Kidney epithelial cell (primary cell): ENCODE measurements at regions not wholly inside any gene's neighbourhood (a gene's known extent, or its start where the extent isn't known, plus 50 kb on each side); places are given as distances from the start of the nearest gene placed in this dataset.
A peak's percentile ranks its signal among the peaks of the same experiment; 100 is the strongest.

ENCODE experiments used
- DNase-seq: peaks from one replicate; pipeline ENCODE4 v3.0.0-alpha.2; 2010; ENCODE audit warnings: low read depth
- H3K27me3 ChIP-seq: 2 replicates; pipeline ENCODE4 v1.6.0; 2011; ENCODE audit warnings: low read length; ENCODE audit not compliant: control insufficient read depth, insufficient read depth
- H3K36me3 ChIP-seq: 2 replicates; pipeline ENCODE4 v1.5.1; 2011; ENCODE audit warnings: low read length; ENCODE audit not compliant: control insufficient read depth, insufficient read depth
- H3K4me3 ChIP-seq: 2 replicates; pipeline ENCODE4 v1.5.1; 2011; ENCODE audit warnings: low read depth, mild to moderate bottlenecking, control low read depth, low read length
- CTCF ChIP-seq: IDR thresholded peaks from 2 replicates; pipeline ENCODE4 v1.5.1; 2011; ENCODE audit warnings: mild to moderate bottlenecking, moderate library complexity, low read length, control low read depth, inconsistent platforms; ENCODE audit not compliant: insufficient read depth, poor library complexity, severe bottlenecking

- no peak for DNase-seq
- H3K4me3 ChIP-seq, result peak overlapping the region; percentile 35
Measured at GRCh38 chr3:194203482-194204041, 67.6 kb downstream of the HES1 start.

GRCh38 chr3:194204042-194204987, 68.4 kb downstream of the HES1 start:
- no peak for TF ChIP-seq CTCF
- Histone ChIP-seq H3K27me3 (peaks cover 2% of the 10 kb centered on the region), H3K4me3 (peak overlapping the region; percentile 35), H3K36me3 (no peaks in the 10 kb centered on the region)
- no peak for DNase-seq

More at GRCh38 chr3:194203482-194204041, 67.6 kb downstream of the HES1 start:
- Histone ChIP-seq H3K27me3 (peaks cover 2% of the 10 kb centered on the region), H3K36me3 (no peaks in the 10 kb centered on the region)
- no peak for TF ChIP-seq CTCF

GRCh38 chr3:194205675-194206133, 69.8 kb downstream of the HES1 start:
- H3K4me3 ChIP-seq, result no peak overlapping the region
- H3K36me3 ChIP-seq, result no peaks in the 10 kb centered on the region
- no peak for DNase-seq
- peaks cover 2% of the 10 kb centered on the region for H3K27me3 ChIP-seq
- TF ChIP-seq CTCF, result no peak

GRCh38 chr3:194206320-194206719, 70.4 kb downstream of the HES1 start:
- peaks cover 2% of the 10 kb centered on the region for H3K27me3 ChIP-seq
- no peaks in the 10 kb centered on the region for H3K36me3 ChIP-seq
- TF ChIP-seq CTCF, result no peak

GRCh38 chr3:194208709-194209108, 72.8 kb downstream of the HES1 start:
- no peak for TF ChIP-seq CTCF
- Histone ChIP-seq H3K4me3 (no peak overlapping the region), H3K27me3 (peaks cover 2% of the 10 kb centered on the region), H3K36me3 (no peaks in the 10 kb centered on the region)
- DNase-seq, result no peak

More at GRCh38 chr3:194206320-194206719, 70.4 kb downstream of the HES1 start:
- DNase-seq, result no peak
- H3K4me3 ChIP-seq, result no peak overlapping the region
